ENCODE measurements at regions not wholly inside any gene's neighbourhood (a gene's known extent, or its start where the extent isn't known, plus 50 kb on each side); places are given as distances from the start of the nearest gene placed in this dataset.

DNA sequence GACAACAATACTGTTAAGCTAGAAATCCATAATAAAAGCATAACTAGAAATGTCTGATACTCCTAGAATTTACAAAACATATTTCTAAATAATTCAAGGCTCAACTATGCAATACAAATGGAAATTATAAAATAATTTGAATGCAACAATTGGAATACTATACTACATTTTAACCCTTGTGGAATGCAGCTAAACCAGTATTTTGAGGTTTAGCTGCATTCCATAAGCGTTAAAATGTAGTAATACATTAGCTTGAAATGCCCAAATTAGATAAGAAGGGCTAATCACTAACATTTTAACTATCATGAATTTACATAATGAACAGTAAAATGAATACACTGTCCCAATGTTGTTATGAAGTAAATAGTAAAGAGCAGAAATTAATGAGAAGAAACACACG is 617.2 kb upstream of the CHORDC1 start:
- TF ChIP-seq, protein P1, sequence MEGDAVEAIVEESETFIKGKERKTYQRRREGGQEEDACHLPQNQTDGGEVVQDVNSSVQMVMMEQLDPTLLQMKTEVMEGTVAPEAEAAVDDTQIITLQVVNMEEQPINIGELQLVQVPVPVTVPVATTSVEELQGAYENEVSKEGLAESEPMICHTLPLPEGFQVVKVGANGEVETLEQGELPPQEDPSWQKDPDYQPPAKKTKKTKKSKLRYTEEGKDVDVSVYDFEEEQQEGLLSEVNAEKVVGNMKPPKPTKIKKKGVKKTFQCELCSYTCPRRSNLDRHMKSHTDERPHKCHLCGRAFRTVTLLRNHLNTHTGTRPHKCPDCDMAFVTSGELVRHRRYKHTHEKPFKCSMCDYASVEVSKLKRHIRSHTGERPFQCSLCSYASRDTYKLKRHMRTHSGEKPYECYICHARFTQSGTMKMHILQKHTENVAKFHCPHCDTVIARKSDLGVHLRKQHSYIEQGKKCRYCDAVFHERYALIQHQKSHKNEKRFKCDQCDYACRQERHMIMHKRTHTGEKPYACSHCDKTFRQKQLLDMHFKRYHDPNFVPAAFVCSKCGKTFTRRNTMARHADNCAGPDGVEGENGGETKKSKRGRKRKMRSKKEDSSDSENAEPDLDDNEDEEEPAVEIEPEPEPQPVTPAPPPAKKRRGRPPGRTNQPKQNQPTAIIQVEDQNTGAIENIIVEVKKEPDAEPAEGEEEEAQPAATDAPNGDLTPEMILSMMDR (IDR thresholded peaks at IDR 0.05) = no peak
- no peak for TF ChIP-seq POLR2AphosphoS5 (IDR thresholded peaks at IDR 0.05; ENCODE audit: low read depth, low read length)
- no peak for TF ChIP-seq ELF1 (IDR thresholded peaks at IDR 0.05)
- TF ChIP-seq GABPA (IDR thresholded peaks at IDR 0.05; ENCODE audit: low read depth) = no peak
- TF ChIP-seq, protein P2, sequence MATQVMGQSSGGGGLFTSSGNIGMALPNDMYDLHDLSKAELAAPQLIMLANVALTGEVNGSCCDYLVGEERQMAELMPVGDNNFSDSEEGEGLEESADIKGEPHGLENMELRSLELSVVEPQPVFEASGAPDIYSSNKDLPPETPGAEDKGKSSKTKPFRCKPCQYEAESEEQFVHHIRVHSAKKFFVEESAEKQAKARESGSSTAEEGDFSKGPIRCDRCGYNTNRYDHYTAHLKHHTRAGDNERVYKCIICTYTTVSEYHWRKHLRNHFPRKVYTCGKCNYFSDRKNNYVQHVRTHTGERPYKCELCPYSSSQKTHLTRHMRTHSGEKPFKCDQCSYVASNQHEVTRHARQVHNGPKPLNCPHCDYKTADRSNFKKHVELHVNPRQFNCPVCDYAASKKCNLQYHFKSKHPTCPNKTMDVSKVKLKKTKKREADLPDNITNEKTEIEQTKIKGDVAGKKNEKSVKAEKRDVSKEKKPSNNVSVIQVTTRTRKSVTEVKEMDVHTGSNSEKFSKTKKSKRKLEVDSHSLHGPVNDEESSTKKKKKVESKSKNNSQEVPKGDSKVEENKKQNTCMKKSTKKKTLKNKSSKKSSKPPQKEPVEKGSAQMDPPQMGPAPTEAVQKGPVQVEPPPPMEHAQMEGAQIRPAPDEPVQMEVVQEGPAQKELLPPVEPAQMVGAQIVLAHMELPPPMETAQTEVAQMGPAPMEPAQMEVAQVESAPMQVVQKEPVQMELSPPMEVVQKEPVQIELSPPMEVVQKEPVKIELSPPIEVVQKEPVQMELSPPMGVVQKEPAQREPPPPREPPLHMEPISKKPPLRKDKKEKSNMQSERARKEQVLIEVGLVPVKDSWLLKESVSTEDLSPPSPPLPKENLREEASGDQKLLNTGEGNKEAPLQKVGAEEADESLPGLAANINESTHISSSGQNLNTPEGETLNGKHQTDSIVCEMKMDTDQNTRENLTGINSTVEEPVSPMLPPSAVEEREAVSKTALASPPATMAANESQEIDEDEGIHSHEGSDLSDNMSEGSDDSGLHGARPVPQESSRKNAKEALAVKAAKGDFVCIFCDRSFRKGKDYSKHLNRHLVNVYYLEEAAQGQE (IDR thresholded peaks at IDR 0.05; ENCODE audit: low read depth, low read length) = no peak
- no peak for TF ChIP-seq FOXM1 (IDR thresholded peaks at IDR 0.05; ENCODE audit: low read depth)
- no peak for TF ChIP-seq RXRA (IDR thresholded peaks at IDR 0.05; ENCODE audit: borderline replicate concordance, low read depth)
- no peak for TF ChIP-seq YY1 (IDR thresholded peaks at IDR 0.05; ENCODE audit: low read depth)
- no peak for TF ChIP-seq TEAD4 (IDR thresholded peaks at IDR 0.05; ENCODE audit: borderline replicate concordance, insufficient read depth)
- no peak for TF ChIP-seq FOXJ3 (CRISPR knock-in tag; IDR thresholded peaks at IDR 0.05)

Data from SK-N-SH (cell line).